IMR-90 (cell line): ENCODE measurements at regions not wholly inside any gene's neighbourhood (a gene's known extent, or its start where the extent isn't known, plus 50 kb on each side); places are given as distances from the start of the nearest gene placed in this dataset.

Source experiments
- CEBPB ChIP-seq: IDR thresholded peaks from 2 replicates; pipeline ENCODE4 v1.6.1; 2012; ENCODE audit warnings: low read depth, low read length, improper control_type of control experiment
- CHD1 ChIP-seq: IDR thresholded peaks from 2 replicates; pipeline ENCODE4 v1.6.1; 2012; ENCODE audit warnings: low read depth, low read length, improper control_type of control experiment
- CTCF ChIP-seq: conservative IDR thresholded peaks from 2 replicates; pipeline ENCODE4 v1.5.1; 2012; ENCODE audit warnings: mild to moderate bottlenecking, low read depth, low read length, improper control_type of control experiment
- ELK1 ChIP-seq: fragments of 150-350 bp; IDR thresholded peaks from 2 replicates; pipeline ENCODE4 v1.6.1; 2016; ENCODE audit warnings: low read depth, mild to moderate bottlenecking, low read length, moderate library complexity, borderline replicate concordance
- MAFK ChIP-seq: IDR thresholded peaks from 2 replicates; pipeline ENCODE4 v1.6.1; 2012; ENCODE audit warnings: low read depth, low read length, improper control_type of control experiment
- MAZ ChIP-seq: IDR thresholded peaks from 2 replicates; pipeline ENCODE4 v1.6.1; 2012; ENCODE audit warnings: low read depth, mild to moderate bottlenecking, low read length, improper control_type of control experiment, moderate library complexity, borderline replicate concordance
- POLR2A ChIP-seq: IDR thresholded peaks from 2 replicates; pipeline ENCODE4 v1.6.1; 2012; ENCODE audit warnings: mild to moderate bottlenecking, low read depth, low read length
- RAD21 ChIP-seq: IDR thresholded peaks from 2 replicates; pipeline ENCODE4 v1.6.1; 2012; ENCODE audit warnings: low read length, improper control_type of control experiment
- RCOR1 ChIP-seq: IDR thresholded peaks from 2 replicates; pipeline ENCODE4 v1.6.1; 2012; ENCODE audit warnings: mild to moderate bottlenecking, low read length, improper control_type of control experiment; ENCODE audit not compliant: insufficient replicate concordance
- RFX5 ChIP-seq: IDR thresholded peaks from 2 replicates; pipeline ENCODE4 v1.8.0; 2012; ENCODE audit warnings: low read depth, mild to moderate bottlenecking, low read length, moderate library complexity
- SMC3 ChIP-seq: fragments of 150-350 bp; IDR thresholded peaks from 2 replicates; pipeline ENCODE4 v1.6.1; 2016; ENCODE audit warnings: low read depth, mild to moderate bottlenecking, antibody characterized with exemption, low read length, moderate library complexity
- USF2 ChIP-seq: fragments of 150-350 bp; IDR thresholded peaks from 2 replicates; pipeline ENCODE4 v1.6.1; 2017; ENCODE audit warnings: mild to moderate bottlenecking, antibody characterized with exemption, low read length, low read depth

GRCh38 chr17:69954241-69954925 lies 120.6 kb upstream of the KCNJ16 start:
- TF ChIP-seq SMC3 (no peak), CTCF (no peak), POLR2A (no peak), RAD21 (no peak), ELK1 (no peak), CHD1 (no peak), RFX5 (no peak), MAFK (no peak), CEBPB (no peak), USF2 (no peak), MAZ (no peak), RCOR1 (no peak)
